Testis (tissue), 2 donors: ENCODE measurements at regions not wholly inside any gene's neighbourhood (a gene's known extent, or its start where the extent isn't known, plus 50 kb on each side); places are given as distances from the start of the nearest gene placed in this dataset.

Experiments used
- CTCF ChIP-seq, 3 experiments: fragments of 450-650 bp in 2 of 3; fragments of 200-600 bp in 1 of 3; sonication (generic) in 1 of 3; IDR thresholded peaks; one replicate each; pipeline ENCODE4 v1.5.1; 2016 to 2019; ENCODE audit warnings: antibody characterized with exemption in 3 of 3, mild to moderate bottlenecking in 2 of 3, moderate library complexity in 1 of 3
- POLR2A ChIP-seq: fragments of 450-650 bp; IDR thresholded peaks from one replicate; pipeline ENCODE4 v1.6.1; 2017; ENCODE audit warnings: antibody characterized with exemption, mild to moderate bottlenecking, moderate library complexity

DNA sequence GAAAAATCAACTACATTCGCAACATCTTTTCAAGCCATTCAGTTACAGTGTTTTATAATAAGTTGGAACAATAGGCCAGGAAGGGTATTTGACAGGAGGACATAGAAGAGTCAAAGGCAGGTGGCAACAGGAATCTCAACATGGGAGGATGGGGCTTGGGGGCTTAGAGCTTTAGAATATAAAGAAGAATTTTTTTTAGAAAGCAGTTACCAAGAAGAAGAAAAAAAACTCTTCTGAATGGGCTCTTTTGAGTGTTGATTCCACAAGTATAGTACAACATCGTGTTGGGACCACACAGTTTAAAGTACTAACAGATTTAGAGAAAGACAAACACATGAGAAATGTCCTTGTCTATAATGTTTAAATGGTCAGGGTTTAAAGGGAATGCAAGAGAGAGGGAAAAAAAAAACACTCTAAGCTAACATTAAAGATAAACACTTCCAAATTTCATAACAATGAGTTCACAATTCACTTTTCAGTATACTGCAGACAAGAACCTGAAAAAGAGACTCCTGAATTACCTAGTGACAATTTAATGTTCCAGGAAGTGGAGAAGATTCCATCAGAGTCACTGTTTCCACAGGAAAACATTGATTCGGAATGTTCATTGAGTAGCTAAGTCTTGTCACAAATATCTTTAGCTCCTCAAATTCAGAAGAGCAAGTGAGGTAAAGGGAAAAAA lies 282.3 kb downstream of the DEPDC1B start:
- TF ChIP-seq POLR2A (no peak), CTCF (IDR thresholded peaks at IDR 0.05) (no peak)
